Testis (tissue), 2 donors: ENCODE measurements at regions not wholly inside any gene's neighbourhood (a gene's known extent, or its start where the extent isn't known, plus 50 kb on each side); places are given as distances from the start of the nearest gene placed in this dataset.

ENCODE experiments used
- CTCF ChIP-seq, 3 experiments: fragments of 450-650 bp in 2 of 3; fragments of 200-600 bp in 1 of 3; sonication (generic) in 1 of 3; IDR thresholded peaks; one replicate each; pipeline ENCODE4 v1.5.1; 2016 to 2019; ENCODE audit warnings: antibody characterized with exemption in 3 of 3, mild to moderate bottlenecking in 2 of 3, moderate library complexity in 1 of 3
- POLR2A ChIP-seq: fragments of 450-650 bp; IDR thresholded peaks from one replicate; pipeline ENCODE4 v1.6.1; 2017; ENCODE audit warnings: antibody characterized with exemption, mild to moderate bottlenecking, moderate library complexity

DNA sequence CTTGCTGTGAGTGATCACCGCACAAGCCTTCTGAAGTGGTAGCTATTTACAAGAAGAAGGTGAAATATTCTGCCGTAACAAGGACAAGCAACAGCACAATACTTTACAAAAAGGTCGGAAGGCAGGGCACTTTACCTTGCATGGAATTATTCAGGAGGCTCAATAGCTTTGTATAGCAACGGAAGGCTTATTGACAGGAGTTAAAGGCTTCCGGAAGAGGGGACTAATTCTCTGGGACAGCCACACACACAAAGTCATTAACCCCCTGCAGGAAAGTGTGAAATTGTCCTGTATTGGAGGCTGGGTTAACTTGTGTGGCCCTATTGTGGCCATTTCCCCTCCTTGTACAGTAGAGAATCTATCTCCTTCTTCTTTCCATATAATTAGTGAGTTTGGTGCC lies 199.3 kb upstream of the SEMA6A start:
- TF ChIP-seq CTCF (IDR thresholded peaks at IDR 0.05) (no peak), POLR2A (no peak)
